Endothelial cell (in vitro differentiated cells): ENCODE measurements at regions not wholly inside any gene's neighbourhood (a gene's known extent, or its start where the extent isn't known, plus 50 kb on each side); places are given as distances from the start of the nearest gene placed in this dataset.

Experiments used
- DNase-seq: peaks from one replicate; pipeline ENCODE4 v3.0.0; 2021; ENCODE audit warnings: low spot score
- H3K27ac Mint-ChIP-seq: one replicate; pipeline ENCODE4 v1.8.0; 2021; ENCODE audit warnings: mixed read lengths, inconsistent platforms; ENCODE audit not compliant: unreplicated experiment
- H3K27me3 Mint-ChIP-seq: one replicate; pipeline ENCODE4 v1.8.0; 2021; ENCODE audit warnings: mild to moderate bottlenecking, moderate library complexity, mixed read lengths, inconsistent platforms; ENCODE audit not compliant: unreplicated experiment
- H3K36me3 Mint-ChIP-seq: one replicate; pipeline ENCODE4 v1.8.0; 2021; ENCODE audit warnings: mild to moderate bottlenecking, low read depth, mixed read lengths, inconsistent platforms; ENCODE audit not compliant: unreplicated experiment
- H3K4me1 Mint-ChIP-seq: one replicate; pipeline ENCODE4 v1.8.0; 2021; ENCODE audit warnings: mild to moderate bottlenecking, mixed read lengths, inconsistent platforms; ENCODE audit not compliant: unreplicated experiment
- H3K4me3 Mint-ChIP-seq: one replicate; pipeline ENCODE4 v1.8.0; 2021; ENCODE audit warnings: mild to moderate bottlenecking, mixed read lengths, inconsistent platforms; ENCODE audit not compliant: unreplicated experiment
- H3K9me3 Mint-ChIP-seq: one replicate; pipeline ENCODE4 v1.8.0; 2021; ENCODE audit warnings: mixed read lengths, inconsistent platforms; ENCODE audit not compliant: unreplicated experiment
- CTCF ChIP-seq: fragments of 200-600 bp; sonication (generic); IDR thresholded peaks from one replicate; pipeline ENCODE4 v1.5.0; 2021; ENCODE audit warnings: antibody characterized with exemption; ENCODE audit not compliant: unreplicated experiment

- no peak overlapping the region for H3K27ac Mint-ChIP-seq
- H3K27me3 Mint-ChIP-seq = peaks cover 7% of the 10 kb centered on the region
- no peaks in the 10 kb centered on the region for H3K9me3 Mint-ChIP-seq
- no peaks in the 10 kb centered on the region for H3K36me3 Mint-ChIP-seq
- TF ChIP-seq CTCF = no peak
- H3K4me1 Mint-ChIP-seq = peaks cover 6% of the 10 kb centered on the region
- H3K4me3 Mint-ChIP-seq = no peak overlapping the region
- DNase-seq = no peak
Measured at GRCh38 chr14:76314521-76315034, 61.4 kb upstream of the ESRRB start.

DNA sequence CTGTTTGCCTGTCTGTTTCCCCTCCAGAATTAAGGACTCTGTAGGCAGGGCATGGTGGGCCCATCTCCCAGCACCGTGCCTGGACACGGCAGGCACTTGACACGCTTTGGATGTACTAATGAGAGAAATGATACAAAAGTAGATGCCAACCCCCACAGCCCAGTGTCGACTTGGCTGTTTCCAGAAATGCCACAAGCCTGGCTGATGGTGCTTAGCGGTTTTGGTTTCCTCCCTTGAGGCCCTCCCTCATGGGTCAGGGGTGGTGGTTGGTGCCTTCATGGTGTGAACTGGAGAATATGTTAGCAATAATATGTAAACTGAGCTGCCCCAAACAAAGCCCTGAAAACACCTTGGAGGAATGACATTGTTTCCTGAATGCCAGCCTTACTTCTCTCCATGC lies 55.5 kb upstream of the ESRRB start:
- no peaks in the 10 kb centered on the region for H3K9me3 Mint-ChIP-seq
- no peak overlapping the region for H3K4me3 Mint-ChIP-seq
- H3K4me1 Mint-ChIP-seq = no peaks in the 10 kb centered on the region
- no peak for DNase-seq
- H3K36me3 Mint-ChIP-seq = no peaks in the 10 kb centered on the region
- no peak overlapping the region for H3K27ac Mint-ChIP-seq
- no peak for TF ChIP-seq CTCF
- no peaks in the 10 kb centered on the region for H3K27me3 Mint-ChIP-seq

DNA sequence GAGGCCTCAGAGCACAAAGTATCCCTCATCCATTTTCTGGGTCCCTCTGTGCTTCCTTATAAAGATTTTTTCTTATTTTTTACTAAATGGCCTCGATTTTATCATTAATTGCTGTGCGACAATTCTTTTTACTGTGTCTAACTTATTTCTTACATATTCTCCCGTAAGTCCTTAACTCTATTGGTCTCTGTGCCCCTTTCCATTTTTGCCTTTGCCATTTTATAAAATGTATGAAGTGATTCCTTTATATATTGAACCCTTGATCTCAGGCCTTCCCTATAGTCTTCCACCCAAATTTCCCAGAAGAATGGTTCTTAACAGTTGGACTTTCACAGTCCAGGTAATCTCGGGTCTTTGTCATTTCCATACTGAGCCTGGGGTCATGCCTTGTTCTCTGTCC lies 55.0 kb upstream of the ESRRB start:
- no peaks in the 10 kb centered on the region for H3K4me1 Mint-ChIP-seq
- H3K4me3 Mint-ChIP-seq = no peak overlapping the region
- no peak for TF ChIP-seq CTCF
- H3K27ac Mint-ChIP-seq = no peak overlapping the region
- H3K27me3 Mint-ChIP-seq = no peaks in the 10 kb centered on the region
- H3K9me3 Mint-ChIP-seq = no peaks in the 10 kb centered on the region
- no peaks in the 10 kb centered on the region for H3K36me3 Mint-ChIP-seq
- DNase-seq = no peak

GRCh38 chr14:76322594-76323220 lies 53.2 kb upstream of the ESRRB start:
- no peak for DNase-seq
- Mint-ChIP-seq H3K27ac (no peak overlapping the region), H3K9me3 (no peaks in the 10 kb centered on the region), H3K36me3 (no peaks in the 10 kb centered on the region), H3K4me1 (no peaks in the 10 kb centered on the region), H3K27me3 (no peaks in the 10 kb centered on the region), H3K4me3 (no peak overlapping the region)
- TF ChIP-seq CTCF = no peak

- H3K4me3 Mint-ChIP-seq = no peak overlapping the region
- no peaks in the 10 kb centered on the region for H3K9me3 Mint-ChIP-seq
- no peaks in the 10 kb centered on the region for H3K27me3 Mint-ChIP-seq
- no peak for TF ChIP-seq CTCF
- H3K4me1 Mint-ChIP-seq = no peaks in the 10 kb centered on the region
- H3K27ac Mint-ChIP-seq = no peak overlapping the region
- no peaks in the 10 kb centered on the region for H3K36me3 Mint-ChIP-seq
- DNase-seq = no peak
Measured at GRCh38 chr14:76323331-76324050, 52.4 kb upstream of the ESRRB start.
